Central memory CD4-positive, alpha-beta T cell (primary cell): ENCODE measurements at regions not wholly inside any gene's neighbourhood (a gene's known extent, or its start where the extent isn't known, plus 50 kb on each side); places are given as distances from the start of the nearest gene placed in this dataset.

Experiments used
- DNase-seq: peaks from one replicate; pipeline ENCODE4 v3.0.0; 2022

- no peak for DNase-seq
These were observed 248.4 kb downstream of the MYLK4 start for GRCh38 chr6:2502096-2502997.

DNA sequence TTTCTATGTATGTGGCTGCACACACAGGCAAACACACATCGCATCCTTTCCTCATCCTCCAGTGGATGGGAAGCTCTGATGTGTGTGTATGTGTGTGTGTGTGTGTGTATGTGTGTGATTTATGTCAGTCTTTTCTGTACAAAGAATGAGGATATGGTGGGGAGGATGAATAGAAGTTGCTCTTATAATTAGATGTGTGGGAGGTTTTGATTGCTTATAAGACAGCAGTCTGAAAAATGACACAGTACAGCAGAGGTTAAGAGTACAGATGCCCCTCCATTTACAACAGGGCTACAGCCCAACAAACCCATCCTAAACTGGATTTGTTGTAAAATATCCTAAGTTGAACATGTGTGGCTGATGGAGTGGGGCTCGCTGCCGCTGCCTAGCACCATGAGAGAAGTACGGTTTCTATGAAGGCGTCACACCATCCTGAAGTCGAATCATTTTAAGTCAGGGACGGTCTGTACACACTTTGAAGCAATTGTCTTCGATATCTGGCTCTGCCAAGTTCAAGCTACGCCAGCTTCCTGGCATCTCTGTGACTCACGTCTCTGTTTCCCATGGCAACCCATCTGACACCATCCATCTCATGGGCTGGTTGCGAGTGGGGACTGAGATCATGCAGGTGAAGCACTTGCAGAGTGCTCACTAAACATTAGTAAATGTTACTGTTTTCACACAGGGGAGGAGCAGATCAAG lies 252.6 kb downstream of the MYLK4 start:
- DNase-seq: no peak

DNA sequence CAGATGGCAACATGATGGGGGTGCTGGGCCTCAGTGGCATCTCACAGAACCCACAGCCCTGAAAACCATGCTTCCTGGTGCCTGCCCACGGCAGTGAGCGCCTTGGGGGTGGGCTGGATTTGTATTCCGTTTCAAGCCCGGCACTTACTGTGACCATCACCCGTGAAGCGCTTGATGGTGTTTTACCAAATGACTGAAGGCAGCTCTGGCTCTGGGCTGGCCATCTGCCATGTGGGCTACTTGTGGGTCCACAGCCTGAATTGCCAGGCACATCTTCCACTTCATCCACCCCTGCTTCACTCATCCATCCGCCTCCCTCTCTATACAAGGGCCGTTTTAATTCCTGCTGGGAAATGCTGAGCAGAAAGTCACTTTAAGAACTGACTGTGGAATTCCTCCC lies 250.9 kb upstream of the GMDS start:
- no peak for DNase-seq

GRCh38 chr6:2492686-2493523 lies 247.5 kb upstream of the GMDS start:
- DNase-seq: no peak

GRCh38 chr6:2491137-2491536 lies 245.7 kb upstream of the GMDS start:
- DNase-seq: no peak

DNA sequence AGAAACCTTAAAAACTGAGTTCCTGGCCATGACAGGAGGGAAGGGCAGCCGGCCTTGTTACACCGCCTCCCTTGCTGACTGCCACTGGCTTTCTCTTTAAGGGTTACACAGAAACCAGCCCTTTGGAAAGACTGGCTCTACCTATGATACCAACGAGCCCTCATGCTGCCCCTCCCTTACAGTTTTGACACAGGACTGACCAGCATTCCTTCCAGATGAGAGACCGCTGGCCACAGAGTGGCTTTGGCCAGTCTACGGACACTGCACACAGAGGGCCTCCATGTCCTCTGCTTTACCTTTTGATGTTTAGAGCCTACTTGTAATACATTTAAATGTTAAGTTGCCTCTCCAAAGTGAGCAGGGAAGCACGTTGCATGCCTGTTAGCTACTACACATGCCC lies 243.2 kb upstream of the GMDS start:
- DNase-seq: no peak

GRCh38 chr6:2485116-2485515 lies 239.7 kb upstream of the GMDS start:
- DNase-seq: no peak

GRCh38 chr6:2482773-2483172 lies 237.4 kb upstream of the GMDS start:
- no peak for DNase-seq

DNA sequence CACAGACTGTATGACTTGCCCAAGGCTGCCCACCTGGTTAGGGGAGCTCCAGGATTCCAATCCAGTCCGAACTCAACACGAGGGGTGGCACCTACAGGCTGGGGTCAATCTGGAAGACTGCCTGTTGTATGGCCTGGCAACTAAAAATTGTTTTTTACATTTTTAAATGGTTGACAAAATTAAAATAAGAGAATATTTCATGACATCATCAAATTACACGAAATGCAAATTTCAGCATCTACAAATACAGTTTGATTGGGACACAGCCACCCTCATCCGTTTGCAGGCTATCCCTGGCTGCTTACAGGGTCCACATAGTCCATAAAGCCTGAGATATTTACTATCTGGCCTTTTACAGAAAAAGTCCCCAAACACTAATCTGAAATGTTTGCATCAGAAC lies 235.9 kb upstream of the GMDS start:
- no peak for DNase-seq

DNA sequence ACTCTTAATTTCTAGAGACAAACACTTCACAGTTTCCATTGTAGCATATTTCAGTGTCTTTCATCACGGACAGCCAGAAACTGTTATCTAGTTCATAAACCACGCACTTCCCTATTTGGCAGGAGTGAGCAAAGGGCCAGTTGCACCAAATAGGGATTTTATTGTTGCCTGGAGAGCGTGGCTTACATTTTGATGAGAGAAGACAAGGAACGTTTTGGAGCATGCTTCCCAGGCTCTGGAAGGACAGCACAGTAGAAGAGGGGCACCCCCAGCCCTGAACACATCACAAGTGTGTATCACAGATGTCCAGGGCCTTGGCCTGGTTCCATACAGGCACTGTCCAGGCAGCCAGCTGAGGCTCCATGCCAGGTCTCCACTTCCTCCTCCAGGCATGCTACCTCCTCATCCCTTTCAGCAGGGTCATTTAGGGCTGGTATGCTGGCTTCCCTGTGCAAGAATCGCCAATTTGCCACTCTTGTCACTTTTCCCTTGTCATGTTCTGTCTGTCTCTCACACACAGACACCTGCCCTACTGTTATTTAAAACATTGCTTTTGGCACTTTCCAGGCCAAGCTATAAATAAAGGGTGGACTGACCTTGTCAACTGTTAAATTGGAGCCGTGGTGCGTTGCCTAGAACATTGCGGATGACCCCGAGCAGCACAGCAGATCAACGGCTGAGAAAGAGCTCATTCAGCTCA lies 235.0 kb upstream of the GMDS start:
- no peak for DNase-seq

- DNase-seq: no peak
These were observed 232.8 kb upstream of the GMDS start for GRCh38 chr6:2478200-2478599.

DNA sequence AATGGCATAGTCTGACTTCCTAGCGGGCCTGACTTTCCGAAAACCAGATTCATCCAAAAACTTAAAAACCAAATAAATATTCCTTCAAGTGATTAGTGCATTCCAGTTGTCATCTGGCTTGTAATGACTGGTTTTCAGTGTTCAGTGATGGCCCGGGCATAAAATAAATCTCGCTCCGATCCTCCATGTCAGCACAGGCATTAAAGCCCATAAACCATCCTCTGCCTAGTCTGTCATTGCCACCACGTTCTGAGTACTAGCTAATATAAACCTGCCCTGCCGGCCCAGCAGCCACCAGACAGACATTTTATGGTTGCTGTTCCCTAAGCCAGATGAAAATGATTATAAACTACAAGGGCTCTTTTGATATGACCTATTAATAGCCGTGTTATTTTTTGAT lies 232.3 kb upstream of the GMDS start:
- DNase-seq: no peak

GRCh38 chr6:2477250-2477649 lies 231.8 kb upstream of the GMDS start:
- no peak for DNase-seq

DNA sequence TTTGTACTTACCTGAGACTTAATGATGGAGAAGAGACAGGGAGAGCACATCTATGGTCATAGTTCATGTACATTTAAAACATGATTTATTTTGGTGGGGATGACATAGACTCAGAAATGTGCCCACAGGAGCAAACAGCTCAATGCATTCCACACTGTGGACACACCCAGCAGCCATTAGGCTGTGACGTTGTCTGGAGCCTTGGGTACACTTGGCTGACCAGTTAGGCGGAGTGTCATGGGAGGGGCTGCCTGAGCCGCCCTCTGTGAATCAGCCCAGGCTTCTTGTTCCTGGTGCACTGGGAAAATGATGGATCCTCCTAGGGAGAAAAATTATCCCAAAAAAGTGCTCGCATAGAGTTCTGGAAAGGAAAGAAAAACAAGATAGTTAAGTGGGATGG lies 231.0 kb upstream of the GMDS start:
- no peak for DNase-seq

- DNase-seq: no peak
These were observed 226.1 kb upstream of the GMDS start for GRCh38 chr6:2471472-2471871.

- DNase-seq: no peak
These were observed 224.0 kb upstream of the GMDS start for GRCh38 chr6:2469428-2469827.

DNA sequence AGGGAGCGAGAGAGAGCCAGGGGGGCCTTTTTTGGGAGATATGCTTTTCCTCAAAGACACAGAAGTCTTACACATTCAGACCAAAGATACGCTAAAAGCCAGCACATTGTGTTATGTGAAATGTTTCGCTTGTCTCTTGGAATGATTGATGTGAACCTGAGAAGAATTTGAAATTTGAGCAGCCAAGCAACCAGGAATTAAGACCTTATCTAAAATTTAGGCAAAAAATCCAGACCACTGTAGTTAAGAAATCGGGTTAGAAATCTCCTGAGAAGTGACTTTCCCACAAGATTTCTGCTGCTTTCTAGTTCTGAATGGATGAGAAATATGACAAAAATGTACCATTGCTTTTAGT lies 223.2 kb upstream of the GMDS start:
- DNase-seq: no peak

DNA sequence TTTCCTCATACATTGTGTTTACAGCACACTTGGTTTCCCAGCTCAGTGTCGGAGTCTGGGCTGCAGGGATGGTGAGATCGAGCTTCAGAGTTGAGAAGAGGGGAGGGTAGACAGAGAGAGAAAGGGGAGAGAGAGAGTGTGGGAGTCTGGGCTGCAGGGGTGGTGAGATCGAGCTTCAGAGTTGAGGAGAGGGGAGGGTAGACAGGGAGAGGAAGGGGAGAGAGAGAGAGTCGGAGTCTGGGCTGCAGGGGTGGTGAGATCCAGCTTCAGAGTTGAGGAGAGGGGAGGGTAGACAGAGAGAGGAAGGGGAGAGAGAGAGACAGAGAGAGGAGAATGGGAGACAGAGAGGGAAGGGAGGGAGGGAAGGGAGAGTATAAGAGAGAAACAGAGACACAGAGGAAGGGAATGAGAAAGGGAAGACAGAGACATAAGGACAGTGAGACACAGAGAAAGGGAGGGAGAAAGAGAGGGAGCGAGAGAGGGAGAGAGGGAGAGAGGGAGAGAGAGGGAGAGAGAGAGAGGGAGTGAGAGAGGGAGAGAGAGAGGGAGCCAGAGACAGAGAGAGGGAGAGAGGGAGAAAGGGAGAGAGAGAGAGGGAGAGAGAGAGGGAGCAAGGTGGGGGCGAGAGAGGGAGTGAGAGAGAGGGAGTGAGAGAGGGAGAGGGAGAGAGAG lies 222.7 kb upstream of the GMDS start:
- DNase-seq: no peak

DNA sequence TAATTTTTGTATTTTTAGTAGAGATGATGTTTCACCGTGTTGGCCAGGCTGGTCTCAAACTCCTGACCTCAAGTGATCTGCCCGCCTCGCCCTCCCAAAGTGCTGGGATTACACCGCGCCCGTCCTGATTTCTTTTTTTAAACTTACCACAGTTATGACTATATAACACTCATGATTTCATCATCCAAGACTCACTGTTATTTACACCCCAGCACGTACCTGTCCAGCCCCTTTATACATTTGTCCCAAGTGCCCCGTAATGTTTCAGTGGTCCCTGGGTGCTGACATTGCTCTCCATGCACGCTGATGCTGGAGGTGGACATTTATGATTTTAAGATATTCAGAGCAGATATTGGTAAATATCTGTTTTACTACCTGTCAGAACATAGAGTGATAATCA lies 219.9 kb upstream of the GMDS start:
- DNase-seq: no peak

DNA sequence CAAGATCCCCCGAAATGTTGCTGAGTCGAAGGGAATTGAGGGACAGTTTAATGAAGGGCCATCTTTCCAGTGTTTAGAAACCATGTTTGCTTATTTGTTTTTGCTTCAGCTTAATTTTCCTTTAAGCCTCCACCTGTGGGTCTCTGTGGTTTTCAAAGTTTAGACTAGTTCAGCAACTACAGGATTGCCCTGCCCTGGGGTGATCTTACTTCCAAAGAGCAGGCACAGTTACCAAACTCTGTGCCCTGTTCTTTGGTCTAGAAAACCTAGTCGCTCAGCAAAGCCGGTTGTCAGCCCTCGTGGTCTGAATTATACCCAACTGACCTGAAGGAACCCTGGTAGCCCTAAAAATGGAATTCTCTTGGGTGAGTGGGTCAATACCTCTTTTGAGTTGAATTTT lies 219.2 kb upstream of the GMDS start:
- DNase-seq: no peak

DNA sequence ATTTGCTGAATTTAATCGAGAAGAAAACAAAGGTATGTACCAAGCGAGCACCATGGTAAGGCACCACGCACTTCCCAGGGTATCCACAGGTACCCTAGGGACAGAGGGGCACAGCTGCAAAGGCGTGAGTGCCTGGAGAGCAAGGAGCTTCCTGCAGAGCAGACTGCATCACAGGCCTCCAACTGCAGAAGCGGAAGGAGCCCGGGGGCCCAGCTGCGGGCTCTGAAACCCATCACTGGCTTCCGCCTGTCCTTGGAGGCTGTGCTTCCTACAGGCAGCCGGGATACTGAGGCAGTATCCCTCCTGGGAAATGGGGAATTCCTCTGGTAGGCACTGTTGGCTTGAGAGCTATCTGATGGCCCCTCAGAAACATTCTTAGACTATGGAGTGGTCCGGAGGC lies 217.4 kb upstream of the GMDS start:
- no peak for DNase-seq

DNA sequence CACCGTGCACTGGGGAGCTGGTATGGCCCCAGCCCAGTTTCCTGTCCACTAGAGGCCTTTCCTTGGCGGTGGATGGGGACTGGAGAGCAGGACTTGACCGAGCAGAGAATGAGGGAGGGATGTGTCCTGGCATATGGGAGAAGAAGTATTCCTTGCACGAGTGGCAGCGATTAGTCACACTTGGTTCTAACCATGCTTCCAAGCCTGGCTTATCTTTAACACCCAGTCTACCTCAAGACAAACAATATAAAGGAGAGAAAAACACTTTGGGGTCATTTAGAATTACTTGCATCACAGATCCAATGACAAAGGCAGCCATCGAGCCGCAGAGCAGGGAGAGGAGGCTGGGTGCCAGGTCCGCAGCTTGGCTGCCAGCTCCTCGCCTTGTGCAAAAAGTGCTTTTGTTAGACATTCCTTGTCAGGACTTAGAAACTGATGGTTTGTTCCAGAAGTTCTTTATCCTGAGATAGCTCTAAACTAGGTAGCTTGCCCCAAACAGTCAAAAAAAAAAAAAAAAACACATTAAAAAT lies 214.9 kb upstream of the GMDS start:
- no peak for DNase-seq
